K562 (cell line): ENCODE measurements at regions not wholly inside any gene's neighbourhood (a gene's known extent, or its start where the extent isn't known, plus 50 kb on each side); places are given as distances from the start of the nearest gene placed in this dataset.

Experiments used
- ARNT ChIP-seq, 2 experiments: fragments of 450-650 bp; IDR thresholded peaks; 2 replicates each; pipeline ENCODE4 v1.6.1; 2016; ENCODE audit warnings: mild to moderate bottlenecking in 1 of 2
- ETV5 ChIP-seq: sonication (generic); formaldehyde crosslinking; IDR thresholded peaks from 2 replicates; pipeline ENCODE4 v1.4.0; 2020; ENCODE audit warnings: low read depth, mild to moderate bottlenecking, missing genetic modification reagents
- SAFB ChIP-seq: fragments of 200-400 bp; formaldehyde crosslinking; IDR thresholded peaks from 2 replicates; pipeline ENCODE4 v1.6.1; 2017; ENCODE audit warnings: low read depth, low read length, borderline replicate concordance
- TCFL5 ChIP-seq: fragments of 250-450 bp; sonication (Bioruptor Pico); conservative IDR thresholded peaks from 2 replicates; pipeline ENCODE4 v1.6.1; 2021; ENCODE audit warnings: mild to moderate bottlenecking, moderate library complexity, matching md5 sums
- ZFX ChIP-seq: sonication (generic); formaldehyde crosslinking; IDR thresholded peaks from 2 replicates; pipeline ENCODE4 v1.8.0; 2022; ENCODE audit warnings: mild to moderate bottlenecking, missing genetic modification reagents, moderate library complexity
- ZNF23 ChIP-seq: fragments of 250-450 bp; sonication (Bioruptor Pico); IDR thresholded peaks from 2 replicates; pipeline ENCODE4 v1.4.0; 2020; ENCODE audit warnings: mild to moderate bottlenecking
- TF ChIP-seq, protein P1 (sequence below): fragments of 200-800 bp; sonication (Bioruptor generic); IDR thresholded peaks from 2 replicates; pipeline ENCODE4 v1.6.1; 2016; ENCODE audit warnings: missing genetic modification characterization, missing compliant biosample characterization
- TF ChIP-seq, protein P2 (sequence below): IDR thresholded peaks from 3 replicates; pipeline ENCODE4 v1.6.1; 2011; ENCODE audit warnings: borderline replicate concordance, mild to moderate bottlenecking, moderate library complexity; ENCODE audit not compliant: insufficient read length; ENCODE audit errors: extremely low read depth

DNA sequence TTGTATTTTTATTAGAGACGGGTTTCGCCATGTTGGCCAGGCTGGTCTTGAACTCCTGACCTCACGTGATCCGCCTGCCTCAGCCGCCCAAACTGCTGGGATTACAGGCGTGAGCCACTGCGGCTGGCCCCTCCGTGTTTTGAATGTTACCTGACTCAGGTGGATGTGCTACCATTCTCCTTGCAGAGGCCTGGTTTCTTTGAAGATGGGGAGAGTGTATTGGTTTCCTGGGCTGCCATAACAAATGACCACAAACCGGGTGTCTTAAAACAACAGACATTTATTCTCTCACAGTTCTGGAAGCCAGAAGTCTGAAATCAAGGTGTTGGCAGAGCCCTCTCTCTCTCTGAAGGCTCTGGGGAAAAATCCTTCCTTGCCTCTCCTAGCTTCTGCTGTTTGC lies 98.0 kb downstream of the IRF2BPL start (continued):
- TF ChIP-seq, protein P1, sequence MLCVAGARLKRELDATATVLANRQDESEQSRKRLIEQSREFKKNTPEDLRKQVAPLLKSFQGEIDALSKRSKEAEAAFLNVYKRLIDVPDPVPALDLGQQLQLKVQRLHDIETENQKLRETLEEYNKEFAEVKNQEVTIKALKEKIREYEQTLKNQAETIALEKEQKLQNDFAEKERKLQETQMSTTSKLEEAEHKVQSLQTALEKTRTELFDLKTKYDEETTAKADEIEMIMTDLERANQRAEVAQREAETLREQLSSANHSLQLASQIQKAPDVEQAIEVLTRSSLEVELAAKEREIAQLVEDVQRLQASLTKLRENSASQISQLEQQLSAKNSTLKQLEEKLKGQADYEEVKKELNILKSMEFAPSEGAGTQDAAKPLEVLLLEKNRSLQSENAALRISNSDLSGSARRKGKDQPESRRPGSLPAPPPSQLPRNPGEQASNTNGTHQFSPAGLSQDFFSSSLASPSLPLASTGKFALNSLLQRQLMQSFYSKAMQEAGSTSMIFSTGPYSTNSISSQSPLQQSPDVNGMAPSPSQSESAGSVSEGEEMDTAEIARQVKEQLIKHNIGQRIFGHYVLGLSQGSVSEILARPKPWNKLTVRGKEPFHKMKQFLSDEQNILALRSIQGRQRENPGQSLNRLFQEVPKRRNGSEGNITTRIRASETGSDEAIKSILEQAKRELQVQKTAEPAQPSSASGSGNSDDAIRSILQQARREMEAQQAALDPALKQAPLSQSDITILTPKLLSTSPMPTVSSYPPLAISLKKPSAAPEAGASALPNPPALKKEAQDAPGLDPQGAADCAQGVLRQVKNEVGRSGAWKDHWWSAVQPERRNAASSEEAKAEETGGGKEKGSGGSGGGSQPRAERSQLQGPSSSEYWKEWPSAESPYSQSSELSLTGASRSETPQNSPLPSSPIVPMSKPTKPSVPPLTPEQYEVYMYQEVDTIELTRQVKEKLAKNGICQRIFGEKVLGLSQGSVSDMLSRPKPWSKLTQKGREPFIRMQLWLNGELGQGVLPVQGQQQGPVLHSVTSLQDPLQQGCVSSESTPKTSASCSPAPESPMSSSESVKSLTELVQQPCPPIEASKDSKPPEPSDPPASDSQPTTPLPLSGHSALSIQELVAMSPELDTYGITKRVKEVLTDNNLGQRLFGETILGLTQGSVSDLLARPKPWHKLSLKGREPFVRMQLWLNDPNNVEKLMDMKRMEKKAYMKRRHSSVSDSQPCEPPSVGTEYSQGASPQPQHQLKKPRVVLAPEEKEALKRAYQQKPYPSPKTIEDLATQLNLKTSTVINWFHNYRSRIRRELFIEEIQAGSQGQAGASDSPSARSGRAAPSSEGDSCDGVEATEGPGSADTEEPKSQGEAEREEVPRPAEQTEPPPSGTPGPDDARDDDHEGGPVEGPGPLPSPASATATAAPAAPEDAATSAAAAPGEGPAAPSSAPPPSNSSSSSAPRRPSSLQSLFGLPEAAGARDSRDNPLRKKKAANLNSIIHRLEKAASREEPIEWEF (CRISPR knock-in tag), result no peak
- TF ChIP-seq, protein P2, sequence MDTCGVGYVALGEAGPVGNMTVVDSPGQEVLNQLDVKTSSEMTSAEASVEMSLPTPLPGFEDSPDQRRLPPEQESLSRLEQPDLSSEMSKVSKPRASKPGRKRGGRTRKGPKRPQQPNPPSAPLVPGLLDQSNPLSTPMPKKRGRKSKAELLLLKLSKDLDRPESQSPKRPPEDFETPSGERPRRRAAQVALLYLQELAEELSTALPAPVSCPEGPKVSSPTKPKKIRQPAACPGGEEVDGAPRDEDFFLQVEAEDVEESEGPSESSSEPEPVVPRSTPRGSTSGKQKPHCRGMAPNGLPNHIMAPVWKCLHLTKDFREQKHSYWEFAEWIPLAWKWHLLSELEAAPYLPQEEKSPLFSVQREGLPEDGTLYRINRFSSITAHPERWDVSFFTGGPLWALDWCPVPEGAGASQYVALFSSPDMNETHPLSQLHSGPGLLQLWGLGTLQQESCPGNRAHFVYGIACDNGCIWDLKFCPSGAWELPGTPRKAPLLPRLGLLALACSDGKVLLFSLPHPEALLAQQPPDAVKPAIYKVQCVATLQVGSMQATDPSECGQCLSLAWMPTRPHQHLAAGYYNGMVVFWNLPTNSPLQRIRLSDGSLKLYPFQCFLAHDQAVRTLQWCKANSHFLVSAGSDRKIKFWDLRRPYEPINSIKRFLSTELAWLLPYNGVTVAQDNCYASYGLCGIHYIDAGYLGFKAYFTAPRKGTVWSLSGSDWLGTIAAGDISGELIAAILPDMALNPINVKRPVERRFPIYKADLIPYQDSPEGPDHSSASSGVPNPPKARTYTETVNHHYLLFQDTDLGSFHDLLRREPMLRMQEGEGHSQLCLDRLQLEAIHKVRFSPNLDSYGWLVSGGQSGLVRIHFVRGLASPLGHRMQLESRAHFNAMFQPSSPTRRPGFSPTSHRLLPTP, result no peak
- no peak for TF ChIP-seq ETV5 (CRISPR knock-in tag)
- TF ChIP-seq ZFX, result no peak
- TF ChIP-seq SAFB, result no peak
- TF ChIP-seq ARNT (IDR thresholded peaks at IDR 0.05), result no peak
- TF ChIP-seq ZNF23 (CRISPR knock-in tag), result no peak
- TF ChIP-seq TCFL5, result no peak
